Transverse colon (tissue), 4 donors: ENCODE measurements at regions not wholly inside any gene's neighbourhood (a gene's known extent, or its start where the extent isn't known, plus 50 kb on each side); places are given as distances from the start of the nearest gene placed in this dataset.

Source experiments
- DNase-seq: peaks from one replicate; pipeline ENCODE4 v3.0.0-alpha.2; 2019
- H3K27ac ChIP-seq, 4 donors: fragments of 200-600 bp; sonication (generic); 2 replicates each; pipeline ENCODE4 v1.5.1; 2016 to 2018; ENCODE audit warnings: inconsistent platforms in 4 of 4
- H3K27me3 ChIP-seq: fragments of 200-600 bp; sonication (generic); 2 replicates; pipeline ENCODE4 v1.5.1; 2017; ENCODE audit warnings: inconsistent platforms
- H3K36me3 ChIP-seq, 4 donors: fragments of 200-600 bp; sonication (generic); 2 replicates each; pipeline ENCODE4 v1.5.1; 2017 to 2019; ENCODE audit warnings: inconsistent platforms in 4 of 4
- H3K4me1 ChIP-seq, 4 donors: fragments of 200-600 bp; sonication (generic); 2 replicates each; pipeline ENCODE4 v1.5.1; 2017 to 2020; ENCODE audit warnings: inconsistent platforms in 4 of 4
- H3K4me3 ChIP-seq, 4 donors: fragments of 200-600 bp; sonication (generic); 1 replicate in 1 of 4; 2 replicates in 3 of 4; pipeline versions ENCODE4 v1.5.1 to v1.6.1; 2017 to 2019; ENCODE audit warnings: inconsistent platforms in 4 of 4
- H3K9me3 ChIP-seq, 2 donors: fragments of 200-600 bp; sonication (generic); 2 replicates each; pipeline ENCODE4 v1.5.1; 2017 to 2019; ENCODE audit warnings: inconsistent platforms in 2 of 2
- CTCF ChIP-seq, 5 experiments: fragments of 200-600 bp in 3 of 5; fragments of 450-650 bp in 2 of 5; sonication (generic) in 3 of 5; IDR thresholded peaks; 1 replicate in 2 of 5; 2 replicates in 3 of 5; pipeline ENCODE4 v1.5.1; 2016 to 2017; ENCODE audit warnings: antibody characterized with exemption in 5 of 5, inconsistent platforms in 3 of 5, mild to moderate bottlenecking in 2 of 5, moderate library complexity in 1 of 5
- EP300 ChIP-seq: sonication (generic); formaldehyde crosslinking; IDR thresholded peaks from one replicate; pipeline ENCODE4 v1.6.1; 2017; ENCODE audit warnings: antibody characterized with exemption, low read depth
- POLR2A ChIP-seq: fragments of 450-650 bp; IDR thresholded peaks from one replicate; pipeline ENCODE4 v1.6.1; 2016; ENCODE audit warnings: antibody characterized with exemption, mild to moderate bottlenecking, moderate library complexity
- POLR2AphosphoS5 ChIP-seq, 3 donors: sonication (generic); formaldehyde crosslinking; IDR thresholded peaks; one replicate each; pipeline ENCODE4 v1.6.1; 2016; ENCODE audit warnings: antibody characterized with exemption in 3 of 3
- WGBS, 2 donors: methylation state at CpG; one replicate each; pipeline ENCODE4 v1.1.5; 2018; ENCODE audit warnings: low coverage in 1 of 2; 5-methylcytosine and 5-hydroxymethylcytosine counted together
- in situ Hi-C, 4 donors: fragments of 200-750 bp; cut with MboI; loops; one replicate each; pipeline versions ENCODE4 v1.15.0 to v1.15.1; 2017; ENCODE audit warnings: low sequenced_read_pairs in 3 of 4, low pct_ligation_motif_present in 1 of 4, low pct_unique_long_range_greater_than_20kb in 1 of 4
- intact Hi-C: fragments of 100-400 bp; cut with DNase I; formaldehyde crosslinking; loops from one replicate; pipeline ENCODE4 v1.15.1; 2023; ENCODE audit warnings: low total_unique reads

GRCh38 chr5:12109075-12109688 lies 204.9 kb upstream of the CTNND2 start:
- DNase-seq: no peak
- Histone ChIP-seq H3K4me1 (peaks cover 0 to 25% (median 10%) of the 10 kb centered on the region in 4 donors), H3K9me3 (no peaks in the 10 kb centered on the region), H3K27me3 (no peaks in the 10 kb centered on the region), H3K4me3 (no peak overlapping the region), H3K27ac (no peak overlapping the region), H3K36me3 (no peaks in the 10 kb centered on the region)
- in situ Hi-C loops (no loop called here), intact Hi-C loops (no loop called here)
- 70 to 82% methylated on average over 3 to 5 of the region's 5 CpGs for WGBS, 2 donors
- TF ChIP-seq CTCF (IDR thresholded peaks at IDR 0.05): no peak
- TF ChIP-seq POLR2A: no peak
- no peak for TF ChIP-seq EP300
- TF ChIP-seq POLR2AphosphoS5 (IDR thresholded peaks at IDR 0.05): no peak

- Histone ChIP-seq H3K4me3 (no peak overlapping the region), H3K4me1 (no peaks in the 10 kb centered on the region), H3K27ac (no peak overlapping the region), H3K27me3 (no peaks in the 10 kb centered on the region), H3K9me3 (no peaks in the 10 kb centered on the region), H3K36me3 (no peaks in the 10 kb centered on the region)
- in situ Hi-C loops: no loop called here
- TF ChIP-seq POLR2A: no peak
- no peak for TF ChIP-seq EP300
- TF ChIP-seq CTCF (IDR thresholded peaks at IDR 0.05): no peak
- no peak for TF ChIP-seq POLR2AphosphoS5 (IDR thresholded peaks at IDR 0.05)
- no peak for DNase-seq
- WGBS, 2 donors: 71 to 75% methylated on average over 3 of the region's 3 CpGs
- intact Hi-C loops: no loop called here
Observed at GRCh38 chr5:12102151-12102550, 197.9 kb upstream of the CTNND2 start.

GRCh38 chr5:12100542-12100941 lies 196.3 kb upstream of the CTNND2 start:
- Histone ChIP-seq H3K27me3 (no peaks in the 10 kb centered on the region), H3K36me3 (no peaks in the 10 kb centered on the region), H3K4me1 (no peaks in the 10 kb centered on the region), H3K9me3 (no peaks in the 10 kb centered on the region), H3K27ac (no peak overlapping the region), H3K4me3 (no peak overlapping the region)
- in situ Hi-C loops (no loop called here), intact Hi-C loops (no loop called here)
- TF ChIP-seq EP300 (no peak), CTCF (IDR thresholded peaks at IDR 0.05) (no peak), POLR2A (no peak), POLR2AphosphoS5 (IDR thresholded peaks at IDR 0.05) (no peak)
- DNase-seq: no peak

- Histone ChIP-seq H3K36me3 (no peaks in the 10 kb centered on the region), H3K4me1 (no peaks in the 10 kb centered on the region), H3K9me3 (no peaks in the 10 kb centered on the region), H3K27me3 (no peaks in the 10 kb centered on the region), H3K4me3 (no peak overlapping the region), H3K27ac (no peak overlapping the region)
- 81 to 87% methylated on average over 4 of the region's 4 CpGs for WGBS, 2 donors
- DNase-seq: no peak
- intact Hi-C loops (no loop called here), in situ Hi-C loops (no loop called here)
- no peak for TF ChIP-seq POLR2AphosphoS5 (IDR thresholded peaks at IDR 0.05)
- TF ChIP-seq EP300: no peak
- no peak for TF ChIP-seq POLR2A
- no peak for TF ChIP-seq CTCF (IDR thresholded peaks at IDR 0.05)
Observed at GRCh38 chr5:12099296-12099695, 195.1 kb upstream of the CTNND2 start.
